ENCODE measurements at regions not wholly inside any gene's neighbourhood (a gene's known extent, or its start where the extent isn't known, plus 50 kb on each side); places are given as distances from the start of the nearest gene placed in this dataset.
A peak's percentile ranks its signal among the peaks of the same experiment; 100 is the strongest.
"Not testable (repeated sequence)": the region's sequence is repeated elsewhere in the genome, so short reads cannot be mapped to it uniquely, and the experiment has no call there.

GRCh38 chr6:84599991-84600390 lies 164.4 kb downstream of the TBX18 start:
- Mint-ChIP-seq H3K4me1 (no peaks in the 10 kb centered on the region), H3K27ac (no peak overlapping the region), H3K27me3 (no peaks in the 10 kb centered on the region), H3K9me3 (ENCODE audit: low read depth) (peaks cover 8% of the 10 kb centered on the region), H3K36me3 (ENCODE audit: low read depth) (no peaks in the 10 kb centered on the region), H3K4me3 (no peak overlapping the region)
- intact Hi-C loops (cut with DNase I, micrococcal nuclease) = no loop called here
- DNase-seq = no peak
- ATAC-seq = no peak
- POLR2A ChIA-PET = no interaction called here
- CTCF ChIA-PET = no interaction called here

GRCh38 chr6:84597238-84597875 lies 167.0 kb downstream of the TBX18 start:
- Mint-ChIP-seq H3K27me3 (no peaks in the 10 kb centered on the region), H3K9me3 (ENCODE audit: low read depth) (peaks cover 6% of the 10 kb centered on the region), H3K4me3 (no peak overlapping the region), H3K4me1 (no peaks in the 10 kb centered on the region), H3K27ac (no peak overlapping the region), H3K36me3 (ENCODE audit: low read depth) (no peaks in the 10 kb centered on the region)
- POLR2A ChIA-PET = no interaction called here
- no peak for DNase-seq
- ATAC-seq = no peak
- CTCF ChIA-PET = interaction anchor here (0.6 to 0.7 kb wide), 2 partner anchors 654 to 1977 kb away, joined by 3 read pairs; no protein-coding TSS in a partner anchor
- intact Hi-C loops (cut with DNase I, micrococcal nuclease) = no loop called here

- ChIA-PET CTCF (interaction anchor here (0.6 kb wide), 1 partner anchor 655 kb away, joined by 3 read pairs; no protein-coding TSS in a partner anchor), POLR2A (no interaction called here)
- Mint-ChIP-seq H3K27ac (no peak overlapping the region), H3K27me3 (no peaks in the 10 kb centered on the region), H3K4me3 (no peak overlapping the region), H3K4me1 (no peaks in the 10 kb centered on the region), H3K36me3 (ENCODE audit: low read depth) (no peaks in the 10 kb centered on the region), H3K9me3 (ENCODE audit: low read depth) (peaks cover 6% of the 10 kb centered on the region)
- ATAC-seq (no peak), DNase-seq (no peak)
- intact Hi-C loops (cut with DNase I, micrococcal nuclease) = no loop called here
These were observed 167.9 kb downstream of the TBX18 start for GRCh38 chr6:84596488-84596887.

GRCh38 chr6:84588697-84589080 lies 175.7 kb downstream of the TBX18 start:
- POLR2A ChIA-PET = no interaction called here
- no peaks in the 10 kb centered on the region for H3K36me3 Mint-ChIP-seq (ENCODE audit: low read depth)
- H3K4me3 Mint-ChIP-seq = peak overlapping the region; percentile 30

GRCh38 chr6:84587994-84588696 lies 176.3 kb downstream of the TBX18 start:
- peak overlapping the region; percentile 30 for H3K4me3 Mint-ChIP-seq
- H3K27ac Mint-ChIP-seq = peak overlapping the region; percentile 5
- H3K4me1 Mint-ChIP-seq; POLR2A ChIA-PET; H3K36me3 Mint-ChIP-seq (ENCODE audit: low read depth); CTCF ChIA-PET; DNase-seq; ATAC-seq; intact Hi-C loops (cut with DNase I, micrococcal nuclease); H3K27me3 Mint-ChIP-seq; H3K9me3 Mint-ChIP-seq (ENCODE audit: low read depth): not testable (repeated sequence)

More at GRCh38 chr6:84588697-84589080, 175.7 kb downstream of the TBX18 start:
- Mint-ChIP-seq H3K27ac (no peak overlapping the region), H3K4me1 (peaks cover 6% of the 10 kb centered on the region), H3K27me3 (no peaks in the 10 kb centered on the region), H3K9me3 (ENCODE audit: low read depth) (peaks cover 1% of the 10 kb centered on the region)
- DNase-seq = no peak
- ATAC-seq = no peak
- intact Hi-C loops (cut with DNase I, micrococcal nuclease) = no loop called here
- CTCF ChIA-PET = no interaction called here

- intact Hi-C loops (cut with DNase I, micrococcal nuclease); H3K4me1 Mint-ChIP-seq; POLR2A ChIA-PET; H3K27ac Mint-ChIP-seq; CTCF ChIA-PET; H3K27me3 Mint-ChIP-seq; DNase-seq; ATAC-seq; H3K36me3 Mint-ChIP-seq (ENCODE audit: low read depth); H3K9me3 Mint-ChIP-seq (ENCODE audit: low read depth); H3K4me3 Mint-ChIP-seq: not testable (repeated sequence)
These were observed 177.0 kb downstream of the TBX18 start for GRCh38 chr6:84587202-84587940.

- no peak for ATAC-seq
- H3K27me3 Mint-ChIP-seq = no peaks in the 10 kb centered on the region
- intact Hi-C loops (cut with DNase I, micrococcal nuclease) = no loop called here
- no peak overlapping the region for H3K4me3 Mint-ChIP-seq
- H3K4me1 Mint-ChIP-seq = peaks cover 6% of the 10 kb centered on the region
- ChIA-PET POLR2A (no interaction called here), CTCF (interaction anchor here (0.6 kb wide), 1 partner anchor 31 kb away, joined by 3 read pairs; no protein-coding TSS in a partner anchor)
- peaks cover 3% of the 10 kb centered on the region for H3K9me3 Mint-ChIP-seq (ENCODE audit: low read depth)
- no peak overlapping the region for H3K27ac Mint-ChIP-seq
- no peak for DNase-seq
- H3K36me3 Mint-ChIP-seq (ENCODE audit: low read depth) = no peaks in the 10 kb centered on the region
These were observed 180.6 kb downstream of the TBX18 start for GRCh38 chr6:84583784-84584183.

- no peaks in the 10 kb centered on the region for H3K27me3 Mint-ChIP-seq
- H3K9me3 Mint-ChIP-seq (ENCODE audit: low read depth) = peaks cover 3% of the 10 kb centered on the region
- POLR2A ChIA-PET = no interaction called here
- H3K27ac Mint-ChIP-seq = no peak overlapping the region
- no peaks in the 10 kb centered on the region for H3K4me1 Mint-ChIP-seq
- no peak overlapping the region for H3K4me3 Mint-ChIP-seq
- ATAC-seq = no peak
- intact Hi-C loops (cut with DNase I, micrococcal nuclease) = no loop called here
- CTCF ChIA-PET = no interaction called here
- DNase-seq = no peak
- no peaks in the 10 kb centered on the region for H3K36me3 Mint-ChIP-seq (ENCODE audit: low read depth)
These were observed 181.4 kb downstream of the TBX18 start for GRCh38 chr6:84582997-84583396.

GRCh38 chr6:84581494-84582259 lies 182.7 kb downstream of the TBX18 start:
- POLR2A ChIA-PET = no interaction called here
- H3K27ac Mint-ChIP-seq = no peak overlapping the region
- intact Hi-C loops (cut with DNase I, micrococcal nuclease) = no loop called here
- peaks cover 3% of the 10 kb centered on the region for H3K9me3 Mint-ChIP-seq (ENCODE audit: low read depth)
- no peaks in the 10 kb centered on the region for H3K27me3 Mint-ChIP-seq
- H3K4me3 Mint-ChIP-seq = no peak overlapping the region
- no peak for DNase-seq
- H3K36me3 Mint-ChIP-seq (ENCODE audit: low read depth) = no peaks in the 10 kb centered on the region
- ATAC-seq = no peak
- H3K4me1 Mint-ChIP-seq = no peaks in the 10 kb centered on the region
- CTCF ChIA-PET = no interaction called here

GRCh38 chr6:84579404-84579803 lies 185.0 kb downstream of the TBX18 start:
- CTCF ChIA-PET = no interaction called here
- no peak for ATAC-seq
- intact Hi-C loops (cut with DNase I, micrococcal nuclease) = no loop called here

GRCh38 chr6:84576029-84576428 lies 188.4 kb downstream of the TBX18 start:
- H3K9me3 Mint-ChIP-seq (ENCODE audit: low read depth) = no peaks in the 10 kb centered on the region
- H3K27me3 Mint-ChIP-seq = no peaks in the 10 kb centered on the region
- POLR2A ChIA-PET = no interaction called here
- H3K4me3 Mint-ChIP-seq = no peak overlapping the region
- no peaks in the 10 kb centered on the region for H3K4me1 Mint-ChIP-seq
- no peak overlapping the region for H3K27ac Mint-ChIP-seq
- intact Hi-C loops (cut with DNase I, micrococcal nuclease) = no loop called here
- no peak for ATAC-seq
- no peaks in the 10 kb centered on the region for H3K36me3 Mint-ChIP-seq (ENCODE audit: low read depth)
- CTCF ChIA-PET = no interaction called here
- no peak for DNase-seq

More at GRCh38 chr6:84579404-84579803, 185.0 kb downstream of the TBX18 start:
- POLR2A ChIA-PET = no interaction called here
- Mint-ChIP-seq H3K27ac (no peak overlapping the region), H3K9me3 (ENCODE audit: low read depth) (peaks cover 3% of the 10 kb centered on the region), H3K27me3 (no peaks in the 10 kb centered on the region), H3K4me3 (no peak overlapping the region), H3K36me3 (ENCODE audit: low read depth) (no peaks in the 10 kb centered on the region), H3K4me1 (no peaks in the 10 kb centered on the region)
- no peak for DNase-seq
